Fibroblast of peridontal ligament (primary cell): ENCODE measurements at regions not wholly inside any gene's neighbourhood (a gene's known extent, or its start where the extent isn't known, plus 50 kb on each side); places are given as distances from the start of the nearest gene placed in this dataset.

Experiments used
- DNase-seq: peaks from one replicate; pipeline ENCODE4 v3.0.0-alpha.2; 2010; ENCODE audit errors: extremely low read depth

DNA sequence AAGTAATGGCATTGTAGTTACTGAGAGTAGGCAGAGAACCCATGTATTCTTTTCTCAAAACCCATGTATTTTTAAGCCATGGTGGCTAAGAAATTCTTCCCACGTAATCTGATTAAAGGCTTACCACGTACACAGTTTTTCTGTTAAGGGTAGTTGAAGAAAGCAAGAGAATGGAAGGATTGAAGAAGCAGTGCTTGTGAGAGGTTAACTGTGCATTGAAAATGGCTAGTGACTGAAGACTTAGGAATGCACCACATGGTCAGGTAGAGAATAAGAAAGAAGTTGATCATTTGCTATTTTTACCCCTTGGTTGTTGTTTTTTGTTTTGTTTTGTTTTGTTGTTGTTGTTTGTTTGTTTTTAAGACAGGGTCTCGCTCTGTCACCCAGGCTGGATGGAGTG is 178.9 kb upstream of the SNX7 start:
- no peak for DNase-seq

DNA sequence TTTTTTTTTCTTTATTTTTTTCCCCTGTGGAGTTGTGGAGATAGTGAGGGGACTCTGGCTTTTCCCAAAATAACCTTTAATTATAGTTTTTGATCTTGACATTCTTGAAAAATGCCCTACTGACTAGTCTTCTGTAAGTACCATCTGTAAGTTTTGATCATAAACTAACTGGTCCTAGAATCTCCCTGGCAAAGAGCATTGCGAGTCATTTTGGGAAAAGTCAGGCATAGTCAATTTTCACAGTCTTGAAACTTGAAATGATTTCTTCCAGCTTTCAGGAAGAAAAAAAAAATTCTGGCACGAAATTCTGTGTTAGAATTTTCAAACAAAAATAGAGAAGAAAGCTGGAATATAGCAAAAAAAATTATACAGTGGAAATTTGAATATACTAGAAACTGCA is 181.2 kb upstream of the SNX7 start:
- DNase-seq: peak; percentile 63

DNA sequence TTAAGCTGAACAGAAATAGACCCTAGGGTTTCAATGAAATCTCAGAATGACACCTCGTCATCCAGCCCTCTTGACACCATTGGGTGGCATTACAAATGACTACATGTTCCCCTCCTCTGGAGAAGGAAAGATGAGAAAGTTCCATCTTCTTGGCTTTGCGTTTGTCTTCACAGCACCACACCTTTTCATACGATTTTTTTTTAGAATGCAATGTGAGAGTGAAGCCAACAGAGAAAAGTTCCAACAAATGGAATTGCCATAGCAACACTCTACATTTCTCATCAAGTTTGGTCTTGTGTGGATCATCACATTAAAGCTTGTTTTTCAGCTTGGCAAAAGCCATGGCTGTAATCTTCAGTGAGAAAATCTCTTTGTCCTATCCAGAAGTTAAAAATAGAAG is 183.4 kb upstream of the SNX7 start:
- DNase-seq: no peak

DNA sequence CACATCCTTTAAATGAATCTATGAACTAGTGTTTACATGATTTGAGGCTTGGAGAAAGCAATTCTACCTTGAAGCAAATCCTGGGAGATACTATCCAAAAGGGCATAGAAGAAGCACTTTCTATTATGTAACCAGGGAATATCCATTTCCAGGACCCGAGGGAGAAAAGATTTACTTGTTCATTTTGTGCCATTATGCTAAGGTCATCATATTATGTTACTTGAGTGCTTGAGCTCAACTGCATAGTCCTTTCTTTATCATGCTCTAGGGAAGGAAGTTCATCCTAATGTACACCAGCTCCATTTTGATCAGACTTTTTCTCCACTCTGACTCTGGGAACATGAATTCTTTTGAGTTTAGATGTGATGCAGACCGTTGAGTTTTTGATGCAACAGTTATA is 188.6 kb upstream of the SNX7 start:
- no peak for DNase-seq

DNA sequence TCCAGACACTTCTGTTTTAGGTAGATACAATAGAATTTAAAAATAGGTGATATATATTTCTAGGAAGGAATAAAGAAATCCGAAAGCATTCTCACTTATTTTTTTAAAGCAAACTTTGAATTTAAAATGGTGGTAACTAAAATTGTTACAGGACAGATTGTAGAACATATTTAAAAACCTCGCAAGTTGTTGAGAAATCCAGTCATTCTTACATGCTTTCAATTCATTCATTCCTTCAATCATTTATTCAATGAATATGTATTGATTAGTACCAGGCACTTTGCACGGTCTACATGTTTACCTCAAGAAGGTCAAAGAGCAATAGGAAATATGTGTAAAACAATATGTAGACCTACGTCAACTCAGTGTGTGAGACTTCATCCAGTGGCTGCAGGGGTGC is 189.9 kb upstream of the SNX7 start:
- DNase-seq: no peak

DNA sequence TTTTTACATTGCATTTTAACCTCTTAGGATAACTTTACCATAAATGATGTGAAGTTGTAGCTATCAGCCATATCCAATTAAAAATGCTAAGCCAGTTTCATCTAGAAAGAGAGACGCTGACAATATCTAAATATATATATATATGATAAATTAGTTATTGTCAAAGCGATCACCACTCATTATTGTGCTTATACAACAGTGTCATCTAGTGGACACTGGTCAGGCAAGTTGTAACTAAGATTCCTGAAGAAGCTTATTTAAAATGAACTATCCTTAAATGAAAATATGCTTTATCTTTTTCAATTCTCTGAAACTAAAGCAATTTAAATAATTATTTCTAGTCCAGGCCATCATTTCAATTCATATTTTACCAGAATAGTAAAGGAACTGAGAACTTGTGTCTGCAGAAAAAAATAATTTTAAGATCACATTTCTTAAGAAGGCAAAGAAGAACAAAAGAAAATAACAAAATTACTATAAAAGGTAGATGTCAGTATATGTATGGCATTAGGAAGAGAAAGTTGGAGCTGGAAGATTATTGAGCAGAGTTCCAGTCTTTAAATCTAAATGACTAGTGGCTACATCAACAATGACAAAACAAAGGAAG is 193.3 kb upstream of the SNX7 start:
- peak; percentile 90 for DNase-seq

DNA sequence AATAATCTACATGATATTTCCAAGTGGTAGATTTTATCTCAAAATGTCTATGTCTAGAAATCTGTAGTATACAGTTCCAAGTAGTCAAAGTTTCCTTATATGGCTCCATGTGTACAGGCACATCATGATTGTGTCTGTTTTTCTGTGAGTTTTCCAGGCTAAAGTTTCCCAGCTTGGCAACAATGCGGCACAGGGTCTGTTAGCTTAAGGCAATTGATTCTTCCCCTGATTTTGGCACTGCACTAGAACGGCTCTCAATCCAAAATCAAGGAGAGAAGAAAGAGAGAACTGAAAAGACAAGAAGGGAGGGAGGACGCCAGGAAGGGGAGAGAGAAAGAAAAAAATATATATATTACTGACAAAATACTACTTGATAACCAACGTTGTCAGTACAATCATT is 193.9 kb upstream of the SNX7 start:
- peak; percentile 40 for DNase-seq

DNA sequence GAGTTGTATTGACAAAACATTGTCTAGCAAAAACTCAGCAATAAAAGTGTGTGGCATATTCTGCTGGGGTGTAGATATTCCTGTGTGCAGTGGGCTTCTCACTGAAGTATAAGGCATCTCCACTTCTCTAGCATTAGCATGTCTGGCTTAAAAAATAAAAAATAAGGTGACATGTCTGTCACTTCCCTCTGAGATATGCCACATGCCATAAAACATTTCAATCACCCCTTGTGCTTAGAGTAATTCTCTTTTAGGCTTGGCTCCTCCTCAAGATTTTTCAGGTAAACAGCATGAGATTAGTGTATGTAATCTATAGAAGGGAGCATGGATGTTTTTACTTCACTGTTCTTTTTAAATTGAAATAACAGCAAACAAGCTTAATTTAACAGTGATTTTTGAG is 194.4 kb upstream of the SNX7 start:
- no peak for DNase-seq

DNA sequence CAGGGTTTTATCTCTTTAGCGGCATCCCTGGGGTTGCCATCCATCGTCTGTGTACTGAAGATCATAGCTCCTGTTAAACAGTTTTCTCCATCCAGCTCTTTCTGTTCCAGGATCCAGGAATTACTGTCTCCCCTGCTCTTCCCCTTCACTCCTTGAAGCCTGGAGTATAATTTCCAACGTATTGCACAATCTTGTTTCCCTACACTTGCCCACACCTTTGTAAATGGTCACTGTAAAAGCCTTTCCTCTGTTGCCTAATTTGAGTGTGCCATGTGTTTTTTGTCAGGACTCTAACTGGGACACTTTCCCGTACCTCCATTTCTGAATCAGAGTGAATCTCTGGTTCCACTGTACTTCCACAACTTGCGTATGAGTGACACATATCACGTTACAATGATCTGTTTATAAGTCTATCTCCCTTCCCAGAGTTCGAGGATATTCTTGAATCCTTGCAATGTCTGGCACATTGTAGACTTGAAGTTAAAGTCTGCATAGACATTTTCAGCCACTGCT is 199.6 kb upstream of the SNX7 start:
- DNase-seq: no peak

DNA sequence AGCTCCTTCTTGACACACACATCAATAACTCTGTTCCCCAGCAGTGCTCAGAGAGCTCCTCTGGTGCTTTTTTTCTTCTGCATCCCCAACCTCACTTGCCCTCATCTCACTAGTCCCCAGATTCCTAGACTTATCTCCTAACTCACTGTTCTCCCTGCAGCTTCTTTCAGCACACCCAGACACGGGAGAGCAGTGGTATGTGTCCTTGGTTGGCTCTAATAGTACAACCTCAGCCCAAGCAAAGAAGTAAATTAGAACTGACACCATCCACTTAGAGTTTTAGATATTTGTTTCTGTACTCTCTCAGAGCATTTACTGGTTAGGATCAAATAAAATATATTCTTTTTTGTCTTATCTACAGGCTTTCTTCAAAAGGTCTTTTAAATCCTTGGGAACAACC is 201.4 kb upstream of the SNX7 start:
- DNase-seq: no peak

DNA sequence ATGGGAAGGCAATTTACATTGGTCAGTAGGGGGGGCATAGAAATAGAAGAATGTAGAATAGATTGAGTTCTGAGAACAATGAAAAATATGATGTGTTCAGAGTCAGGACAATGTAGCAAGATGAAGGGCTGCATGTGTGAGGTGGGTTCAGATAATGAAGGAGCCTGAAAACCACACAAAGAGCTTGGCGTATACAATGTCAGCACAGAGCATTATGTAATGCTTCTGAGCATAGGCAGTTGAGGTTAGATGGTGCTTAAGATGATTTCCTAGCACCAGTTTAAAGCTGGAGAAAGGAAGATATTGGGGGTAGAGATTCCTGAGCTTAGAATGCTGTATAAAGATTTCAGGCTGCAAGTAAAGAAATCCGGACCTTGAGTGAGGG is 202.0 kb upstream of the SNX7 start:
- DNase-seq: no peak

DNA sequence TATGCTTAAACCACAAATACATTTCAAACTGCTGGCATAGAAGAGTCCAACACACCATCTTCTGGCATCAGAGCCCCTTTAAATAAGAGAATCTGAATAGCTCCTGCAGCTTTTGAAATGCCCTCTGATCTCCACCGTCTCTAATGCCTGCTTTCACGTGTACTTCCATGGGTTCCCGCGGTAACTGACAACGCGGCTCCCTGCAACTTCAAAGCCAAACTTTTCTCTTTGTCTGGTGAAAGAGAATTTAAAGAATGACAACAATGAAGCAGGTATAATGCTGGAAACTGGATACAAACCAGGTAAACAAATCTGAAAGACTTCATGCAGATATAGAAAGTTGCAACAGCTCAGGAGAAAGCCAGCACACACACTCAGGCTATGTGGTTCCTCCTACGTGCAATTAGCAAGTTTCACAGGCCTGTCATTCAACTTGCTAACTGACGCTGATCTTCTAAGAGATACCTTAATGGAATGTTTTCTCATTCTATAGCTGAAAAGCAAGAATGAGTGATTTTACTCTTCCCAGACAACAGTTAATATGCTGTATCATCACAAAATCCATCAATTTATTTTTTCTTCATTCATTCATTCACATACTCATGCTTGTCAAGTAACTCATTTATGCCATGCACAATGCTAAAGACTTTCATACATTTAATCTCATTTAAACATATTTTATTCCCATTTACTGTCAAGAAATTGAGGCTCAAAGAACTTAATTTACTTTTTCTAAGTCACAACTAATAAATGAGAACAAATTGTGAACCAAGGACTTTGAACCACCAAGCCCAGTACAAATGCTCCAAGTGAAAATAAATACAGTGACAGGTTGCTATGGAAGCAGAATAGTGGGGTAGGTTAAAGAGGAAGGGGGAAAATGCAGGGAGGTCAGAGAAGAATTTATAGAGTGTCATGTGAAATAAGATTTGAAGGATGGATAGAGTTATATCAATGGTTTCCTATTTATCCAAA is 202.7 kb upstream of the SNX7 start:
- DNase-seq: no peak

DNA sequence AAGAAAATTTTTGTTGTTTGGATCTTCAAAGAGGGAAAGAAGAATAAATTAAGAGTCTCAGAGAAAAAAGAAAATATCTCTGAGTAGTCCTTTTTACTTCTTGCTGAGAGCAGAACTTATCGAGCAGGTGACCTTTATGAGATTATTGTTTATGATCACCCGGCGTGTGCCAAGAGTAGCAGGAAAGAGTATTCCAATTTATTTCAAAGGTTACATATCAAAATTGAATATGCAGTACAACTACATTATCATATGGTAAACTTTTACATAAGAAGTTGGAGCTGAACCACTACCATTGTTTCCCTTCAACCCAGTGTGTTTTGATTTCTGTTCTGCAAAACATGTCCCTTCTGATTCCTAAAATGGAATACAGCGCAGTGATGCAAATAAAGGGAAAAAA is 204.3 kb upstream of the SNX7 start:
- DNase-seq: no peak

DNA sequence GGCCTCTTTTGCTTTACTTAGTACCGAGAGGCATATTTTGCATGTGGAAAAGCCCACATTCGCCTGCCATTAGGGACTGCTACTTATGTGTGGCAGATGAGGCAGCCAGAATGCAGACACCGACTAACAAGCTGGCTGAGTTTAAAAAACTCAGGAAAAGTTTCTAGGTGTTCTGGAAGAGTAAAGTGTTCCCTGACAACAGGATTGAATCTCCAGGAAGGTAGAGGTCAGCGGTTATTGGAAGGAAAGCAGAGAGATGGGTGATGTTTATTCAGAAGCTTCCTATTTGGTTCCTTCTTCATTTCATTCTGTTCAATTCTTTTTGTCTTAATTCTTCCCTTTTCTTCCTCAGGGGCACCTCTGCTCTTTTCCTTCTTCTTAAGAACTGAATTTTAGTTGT is 206.9 kb upstream of the SNX7 start:
- DNase-seq: no peak

DNA sequence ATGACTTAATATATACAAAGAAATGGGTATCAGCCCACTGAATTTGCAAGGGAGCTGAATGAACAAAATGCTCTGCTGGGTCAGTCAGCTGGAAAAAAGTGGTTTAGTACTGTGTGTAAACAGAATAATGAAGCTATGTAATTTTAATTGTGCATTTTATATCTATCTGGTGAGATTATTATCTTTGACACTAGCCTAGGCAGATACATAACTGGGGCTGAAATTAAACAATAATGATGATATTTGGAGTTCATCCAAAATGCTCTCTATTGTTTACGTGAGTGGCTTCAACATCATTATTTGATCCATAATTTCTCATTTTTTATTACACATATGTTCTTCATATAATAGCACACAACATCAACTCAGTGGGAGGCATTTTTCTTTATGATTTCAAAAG is 208.5 kb upstream of the SNX7 start:
- no peak for DNase-seq

DNA sequence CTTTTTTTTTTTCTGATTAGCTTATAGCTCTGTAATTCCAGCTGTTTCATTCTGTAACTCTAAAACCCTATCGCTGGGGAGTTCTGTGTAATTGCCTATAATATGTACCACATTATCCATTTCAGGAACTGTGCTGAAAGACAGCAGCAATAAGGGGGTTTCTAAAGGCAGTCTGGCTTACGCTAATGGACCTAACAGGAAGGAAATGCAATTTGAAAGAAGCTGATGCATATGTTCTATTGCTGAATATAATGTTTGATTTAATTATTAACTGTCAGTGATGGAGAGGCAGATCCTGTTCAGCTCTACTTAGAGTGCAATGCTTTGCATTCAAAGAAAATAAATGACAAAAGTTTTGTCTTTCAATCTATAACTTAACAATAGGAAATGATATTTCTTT is 209.4 kb upstream of the SNX7 start:
- DNase-seq: no peak

DNA sequence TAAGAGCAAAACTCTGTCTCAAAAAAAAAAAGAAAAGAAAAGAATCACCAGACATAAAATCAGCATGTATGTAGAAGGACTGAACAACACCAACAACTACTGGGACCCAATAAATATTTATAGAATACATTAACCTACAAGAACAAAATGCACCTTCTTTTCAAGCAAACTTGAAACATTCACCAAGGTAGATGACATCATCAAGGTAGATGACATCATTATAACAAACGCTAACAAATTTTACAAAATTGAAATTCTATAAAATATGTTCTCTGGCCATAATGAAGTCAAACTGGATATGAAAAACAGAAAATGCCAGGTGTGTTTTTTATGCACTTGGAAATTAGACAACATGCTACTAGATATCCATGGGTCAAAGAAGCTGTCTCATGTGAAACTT is 220.2 kb upstream of the SNX7 start:
- DNase-seq: no peak

DNA sequence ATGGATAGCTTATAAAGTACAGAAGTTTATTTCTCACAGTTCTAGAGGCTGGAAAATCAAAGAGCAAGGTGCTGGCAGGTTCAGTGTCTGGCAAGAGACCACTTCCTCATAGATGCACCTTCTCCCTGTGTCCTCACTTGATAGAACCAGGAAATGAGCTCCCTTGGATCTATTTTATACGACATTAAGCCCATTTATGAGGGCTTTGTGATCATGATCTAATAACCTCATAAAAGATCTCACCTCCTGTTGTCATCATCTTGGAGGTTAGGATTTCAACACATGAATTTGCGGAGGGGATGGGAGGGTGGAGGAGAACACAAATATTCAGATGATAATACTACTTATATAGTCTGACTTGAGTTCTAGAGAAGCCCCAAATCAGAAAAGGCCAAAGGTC is 222.1 kb upstream of the SNX7 start:
- no peak for DNase-seq

DNA sequence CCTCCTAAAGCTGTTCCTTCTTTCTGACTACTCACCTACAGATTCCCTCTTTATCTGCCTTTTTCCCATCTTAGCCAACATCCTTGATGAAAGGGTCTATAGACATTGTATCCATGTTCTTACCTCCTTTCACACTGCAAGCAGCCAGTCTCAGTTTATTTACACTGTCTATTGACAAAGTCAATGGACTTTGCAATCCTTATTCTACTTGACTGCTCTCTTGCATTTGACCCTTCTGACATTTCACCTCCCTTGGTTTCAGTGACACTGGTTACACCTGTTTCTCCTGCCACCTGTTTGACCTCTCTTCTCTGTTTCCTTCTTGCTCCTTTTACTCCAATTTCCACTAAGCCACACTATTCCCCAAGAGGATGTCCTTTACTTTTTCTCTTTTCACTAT is 224.0 kb upstream of the SNX7 start:
- no peak for DNase-seq

DNA sequence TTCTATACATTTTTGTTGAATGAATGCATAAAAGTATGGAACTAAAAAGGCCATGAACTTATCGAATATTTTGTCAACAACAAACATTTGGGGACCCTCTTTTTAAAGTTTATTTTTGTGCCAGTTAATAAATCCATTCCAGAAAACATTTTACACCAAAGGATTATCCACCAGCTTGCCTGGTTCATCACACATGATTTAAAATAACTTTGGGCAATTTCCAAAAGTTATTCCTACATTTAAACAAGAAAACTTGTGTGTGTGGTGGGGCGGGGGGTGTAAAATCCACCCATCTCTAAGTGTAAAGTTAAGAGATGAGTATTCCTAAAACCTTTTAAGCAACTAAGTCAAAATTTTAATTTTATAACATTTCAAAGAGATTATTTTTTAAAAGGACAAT is 224.5 kb upstream of the SNX7 start:
- DNase-seq: no peak

DNA sequence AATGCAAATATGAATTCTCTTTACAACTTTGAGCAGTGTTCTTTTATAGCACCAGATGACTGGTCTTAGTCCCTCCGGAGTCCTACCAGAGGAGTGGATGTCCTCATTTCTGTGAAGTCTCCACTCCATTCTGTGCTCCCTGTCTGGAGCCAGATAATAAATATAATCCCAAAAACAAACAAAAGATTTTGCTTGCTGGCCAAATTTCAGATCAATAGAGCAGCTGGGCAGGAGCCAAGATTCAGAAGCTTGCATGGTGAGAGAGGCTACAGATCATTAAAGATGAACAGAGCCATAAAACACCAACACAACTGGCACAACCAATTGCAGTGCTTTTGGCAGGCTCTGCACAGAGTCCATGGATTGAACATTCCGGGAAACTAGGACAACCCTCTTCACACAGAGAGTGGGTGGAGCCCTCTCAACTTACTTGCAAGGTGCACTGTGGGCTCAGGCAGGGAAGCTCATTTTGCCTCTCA is 231.5 kb upstream of the SNX7 start:
- DNase-seq: no peak

DNA sequence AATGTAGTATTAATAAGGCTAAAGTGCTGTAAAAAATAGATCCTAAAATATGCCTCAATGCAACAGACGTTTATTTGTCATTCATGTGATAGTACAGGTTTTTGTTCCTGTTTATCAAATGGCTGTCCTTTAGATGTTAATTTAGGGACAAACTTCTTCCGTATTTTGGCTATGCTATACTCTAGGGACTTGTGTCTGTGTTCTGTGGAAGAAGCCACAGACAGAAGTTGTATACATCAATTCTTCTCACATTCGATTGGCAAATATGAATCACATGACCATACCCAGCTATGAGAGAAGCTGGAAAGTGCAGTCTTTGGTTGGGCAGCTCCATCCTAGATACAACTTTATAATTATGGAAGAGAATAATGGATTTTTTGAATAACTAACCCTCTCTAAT is 232.7 kb upstream of the SNX7 start:
- no peak for DNase-seq

DNA sequence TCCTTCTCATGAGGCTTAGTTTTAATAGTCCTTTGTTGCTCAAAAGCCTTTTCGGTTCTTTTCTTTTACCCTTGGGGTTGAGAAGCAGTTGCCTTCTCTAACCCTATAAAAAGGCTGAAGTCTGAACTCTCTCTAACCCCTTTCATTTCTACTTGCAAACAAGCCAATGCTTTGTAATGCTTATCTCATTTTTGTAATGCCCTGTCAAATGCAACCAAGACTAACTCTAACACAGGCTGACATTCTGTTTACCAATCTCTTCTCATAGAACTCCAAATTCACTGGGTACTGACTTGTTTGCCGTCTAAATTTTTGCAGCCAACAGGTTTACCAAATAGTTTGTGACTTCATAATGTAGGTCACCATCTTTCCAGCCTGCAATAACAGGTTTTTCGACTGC is 233.9 kb upstream of the SNX7 start:
- DNase-seq: no peak
